GM21529 (cell line): ENCODE measurements at regions not wholly inside any gene's neighbourhood (a gene's known extent, or its start where the extent isn't known, plus 50 kb on each side); places are given as distances from the start of the nearest gene placed in this dataset.

Experiments
- ATAC-seq: cut with Tn5 transposase; IDR thresholded peaks from one replicate; pipeline ENCODE4 v1.9.1; 2021; ENCODE audit not compliant: unreplicated experiment

GRCh38 chr16:86632206-86632605 lies 53.9 kb downstream of the FOXL1 start:
- no peak for ATAC-seq

GRCh38 chr16:86632944-86633343 lies 54.6 kb downstream of the FOXL1 start:
- no peak for ATAC-seq

GRCh38 chr16:86634292-86634691 lies 55.9 kb downstream of the FOXL1 start:
- ATAC-seq: no peak

- ATAC-seq: no peak
Observed at GRCh38 chr16:86635176-86635876, 57.0 kb downstream of the FOXL1 start.

GRCh38 chr16:86635926-86636325 lies 57.6 kb downstream of the FOXL1 start:
- no peak for ATAC-seq

- ATAC-seq: no peak
Observed at GRCh38 chr16:86637744-86638143, 59.4 kb downstream of the FOXL1 start.

GRCh38 chr16:86638642-86639041 lies 60.3 kb downstream of the FOXL1 start:
- no peak for ATAC-seq

GRCh38 chr16:86639354-86639753 lies 61.0 kb downstream of the FOXL1 start:
- no peak for ATAC-seq

- ATAC-seq: no peak
Observed at GRCh38 chr16:86640265-86640843, 62.0 kb downstream of the FOXL1 start.

- ATAC-seq: no peak
Observed at GRCh38 chr16:86642087-86642486, 63.7 kb downstream of the FOXL1 start.

GRCh38 chr16:86643671-86644070 lies 65.3 kb downstream of the FOXL1 start:
- no peak for ATAC-seq

GRCh38 chr16:86647561-86647960 lies 69.2 kb downstream of the FOXL1 start:
- ATAC-seq: no peak

- no peak for ATAC-seq
Observed at GRCh38 chr16:86649875-86650274, 71.5 kb downstream of the FOXL1 start.

GRCh38 chr16:86651013-86651627 lies 72.8 kb downstream of the FOXL1 start:
- no peak for ATAC-seq

- ATAC-seq: no peak
Observed at GRCh38 chr16:86651823-86652222, 73.5 kb downstream of the FOXL1 start.

- no peak for ATAC-seq
Observed at GRCh38 chr16:86653285-86654006, 75.1 kb downstream of the FOXL1 start.

- no peak for ATAC-seq
Observed at GRCh38 chr16:86657972-86658371, 79.6 kb downstream of the FOXL1 start.

- no peak for ATAC-seq
Observed at GRCh38 chr16:86660623-86661022, 82.3 kb downstream of the FOXL1 start.

- no peak for ATAC-seq
Observed at GRCh38 chr16:86661706-86662105, 83.4 kb downstream of the FOXL1 start.

- no peak for ATAC-seq
Observed at GRCh38 chr16:86662195-86662594, 83.8 kb downstream of the FOXL1 start.

- no peak for ATAC-seq
Observed at GRCh38 chr16:86662740-86663139, 84.4 kb downstream of the FOXL1 start.
